Neural progenitor cell (in vitro differentiated cells): ENCODE measurements at regions not wholly inside any gene's neighbourhood (a gene's known extent, or its start where the extent isn't known, plus 50 kb on each side); places are given as distances from the start of the nearest gene placed in this dataset.

Source experiments
- DNase-seq: peaks from one replicate; pipeline ENCODE4 v3.0.0-alpha.2; 2016; ENCODE audit warnings: low spot score
- H2AFZ ChIP-seq: fragments of 200-600 bp; sonication (generic); replicated peaks from 2 replicates; pipeline ENCODE4 v1.6.1; 2016; ENCODE audit warnings: antibody characterized with exemption
- H3F3A ChIP-seq: fragments of 200-600 bp; sonication (generic); 2 replicates; pipeline ENCODE4 v1.6.1; 2016; ENCODE audit warnings: antibody characterized with exemption, low read depth
- H3K27ac ChIP-seq: fragments of 200-600 bp; sonication (generic); 2 replicates; pipeline ENCODE4 v1.5.1; 2016; ENCODE audit warnings: mild to moderate bottlenecking
- H3K27me3 ChIP-seq: fragments of 200-600 bp; sonication (generic); 2 replicates; pipeline ENCODE4 v1.6.1; 2016; ENCODE audit warnings: mild to moderate bottlenecking, moderate library complexity
- H3K36me3 ChIP-seq: fragments of 200-600 bp; sonication (generic); 2 replicates; pipeline ENCODE4 v1.5.1; 2016
- H3K4me1 ChIP-seq: fragments of 200-600 bp; sonication (generic); 2 replicates; pipeline ENCODE4 v1.6.1; 2016; ENCODE audit warnings: mixed run types
- H3K4me2 ChIP-seq: fragments of 200-600 bp; sonication (generic); 2 replicates; pipeline ENCODE4 v1.6.1; 2016
- H3K4me3 ChIP-seq: fragments of 200-600 bp; sonication (generic); 2 replicates; pipeline ENCODE4 v1.5.1; 2016
- H3K79me2 ChIP-seq: fragments of 200-600 bp; sonication (generic); 2 replicates; pipeline ENCODE4 v1.6.1; 2016; ENCODE audit warnings: low read depth
- H3K9ac ChIP-seq: fragments of 200-600 bp; sonication (generic); 2 replicates; pipeline ENCODE4 v1.6.1; 2016
- H3K9me3 ChIP-seq: fragments of 200-600 bp; sonication (generic); 2 replicates; pipeline ENCODE4 v1.5.1; 2016; ENCODE audit warnings: low read depth
- H4K20me1 ChIP-seq: fragments of 200-600 bp; sonication (generic); 2 replicates; pipeline ENCODE4 v1.6.1; 2016; ENCODE audit warnings: low read depth
- H3K27ac Mint-ChIP-seq: 3 replicates; pipeline ENCODE4 v1.8.0; 2021; ENCODE audit warnings: mixed read lengths
- H3K27me3 Mint-ChIP-seq: 2 replicates; pipeline ENCODE4 v1.8.0; 2022; ENCODE audit warnings: low read depth, mild to moderate bottlenecking, inconsistent platforms, moderate library complexity, mixed read lengths; ENCODE audit not compliant: insufficient read depth
- H3K36me3 Mint-ChIP-seq: 3 replicates; pipeline ENCODE4 v1.8.0; 2021; ENCODE audit warnings: mixed read lengths
- H3K4me1 Mint-ChIP-seq: 3 replicates; pipeline ENCODE4 v1.8.0; 2021; ENCODE audit warnings: mixed read lengths
- H3K4me3 Mint-ChIP-seq: 3 replicates; pipeline ENCODE4 v1.8.0; 2021; ENCODE audit warnings: mild to moderate bottlenecking, moderate library complexity, mixed read lengths
- H3K9me3 Mint-ChIP-seq: 3 replicates; pipeline ENCODE4 v1.8.0; 2020; ENCODE audit warnings: mixed read lengths
- EZH2 ChIP-seq: fragments of 200-600 bp; sonication (generic); IDR thresholded peaks from 2 replicates; pipeline ENCODE4 v1.6.1; 2017; ENCODE audit warnings: antibody characterized with exemption, mild to moderate bottlenecking, moderate library complexity
- EZH2phosphoT487 ChIP-seq: fragments of 200-600 bp; sonication (generic); IDR thresholded peaks from 2 replicates; pipeline ENCODE4 v1.6.1; 2017; ENCODE audit warnings: antibody characterized with exemption
- TF ChIP-seq, protein P1 (sequence below): fragments of 200-600 bp; sonication (generic); IDR thresholded peaks from 2 replicates; pipeline ENCODE4 v1.5.1; 2017; ENCODE audit warnings: antibody characterized with exemption, mild to moderate bottlenecking

DNA sequence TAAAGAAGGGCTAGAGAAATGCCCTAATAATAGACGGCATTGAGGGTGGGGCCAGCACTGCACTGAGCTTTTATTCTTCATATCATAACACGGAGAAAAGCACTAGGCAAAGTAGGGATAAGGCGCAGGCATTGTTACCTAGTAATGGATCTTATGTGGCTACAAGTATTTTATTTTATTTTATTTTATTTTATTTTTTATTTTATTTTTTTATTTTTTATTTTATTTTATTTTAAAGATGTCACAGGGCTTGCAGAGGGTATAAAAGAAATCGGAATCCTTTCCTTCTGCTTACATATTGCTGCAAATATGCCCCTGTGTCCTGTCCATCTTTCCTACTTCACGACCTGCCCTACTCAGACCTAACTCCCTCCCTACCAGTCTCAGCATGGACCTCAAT, 452.0 kb upstream of the KIRREL3 start:
- Histone ChIP-seq H3K4me1 (peaks cover 9% of the 10 kb centered on the region), H2AFZ (no peak overlapping the region), H3K27me3 (no peaks in the 10 kb centered on the region), H3K36me3 (no peaks in the 10 kb centered on the region), H3K9ac (no peak overlapping the region), H3K4me2 (no peak overlapping the region), H3K27ac (no peak overlapping the region), H3K79me2 (no peaks in the 10 kb centered on the region), H3F3A (no peaks in the 10 kb centered on the region), H4K20me1 (no peaks in the 10 kb centered on the region), H3K4me3 (no peak overlapping the region), H3K9me3 (no peaks in the 10 kb centered on the region)
- Mint-ChIP-seq H3K9me3 (no peaks in the 10 kb centered on the region), H3K4me3 (no peak overlapping the region), H3K4me1 (peaks cover 7% of the 10 kb centered on the region), H3K27ac (no peak overlapping the region), H3K36me3 (no peaks in the 10 kb centered on the region), H3K27me3 (peaks cover 6% of the 10 kb centered on the region)
- no peak for DNase-seq
- TF ChIP-seq, protein P1, sequence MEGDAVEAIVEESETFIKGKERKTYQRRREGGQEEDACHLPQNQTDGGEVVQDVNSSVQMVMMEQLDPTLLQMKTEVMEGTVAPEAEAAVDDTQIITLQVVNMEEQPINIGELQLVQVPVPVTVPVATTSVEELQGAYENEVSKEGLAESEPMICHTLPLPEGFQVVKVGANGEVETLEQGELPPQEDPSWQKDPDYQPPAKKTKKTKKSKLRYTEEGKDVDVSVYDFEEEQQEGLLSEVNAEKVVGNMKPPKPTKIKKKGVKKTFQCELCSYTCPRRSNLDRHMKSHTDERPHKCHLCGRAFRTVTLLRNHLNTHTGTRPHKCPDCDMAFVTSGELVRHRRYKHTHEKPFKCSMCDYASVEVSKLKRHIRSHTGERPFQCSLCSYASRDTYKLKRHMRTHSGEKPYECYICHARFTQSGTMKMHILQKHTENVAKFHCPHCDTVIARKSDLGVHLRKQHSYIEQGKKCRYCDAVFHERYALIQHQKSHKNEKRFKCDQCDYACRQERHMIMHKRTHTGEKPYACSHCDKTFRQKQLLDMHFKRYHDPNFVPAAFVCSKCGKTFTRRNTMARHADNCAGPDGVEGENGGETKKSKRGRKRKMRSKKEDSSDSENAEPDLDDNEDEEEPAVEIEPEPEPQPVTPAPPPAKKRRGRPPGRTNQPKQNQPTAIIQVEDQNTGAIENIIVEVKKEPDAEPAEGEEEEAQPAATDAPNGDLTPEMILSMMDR, result no peak
- no peak for TF ChIP-seq EZH2phosphoT487
- no peak for TF ChIP-seq EZH2

DNA sequence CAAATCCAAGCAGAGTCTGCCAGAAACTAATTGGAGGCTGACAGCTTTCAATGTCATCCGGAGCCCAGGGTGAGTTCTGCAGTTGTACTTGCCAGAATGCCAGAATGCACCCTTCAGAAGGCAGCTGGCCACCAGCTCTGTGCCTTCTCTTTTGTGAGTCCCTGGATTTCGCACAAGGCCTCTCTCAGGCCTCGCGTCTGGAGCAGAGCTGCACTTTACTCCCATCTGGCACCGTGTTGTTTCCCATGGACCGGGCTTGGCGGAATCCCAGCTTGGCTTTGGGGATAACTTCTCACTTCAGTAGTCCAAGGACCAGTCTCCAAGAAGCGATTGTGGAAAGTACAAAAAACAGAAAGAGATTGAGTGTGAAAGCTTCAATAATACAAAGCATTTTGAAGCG, 451.3 kb upstream of the KIRREL3 start:
- Histone ChIP-seq H4K20me1 (no peaks in the 10 kb centered on the region), H3K4me2 (no peak overlapping the region), H2AFZ (no peak overlapping the region), H3K27me3 (no peaks in the 10 kb centered on the region), H3K9me3 (no peaks in the 10 kb centered on the region), H3K4me3 (no peak overlapping the region), H3K9ac (no peak overlapping the region), H3K79me2 (no peaks in the 10 kb centered on the region), H3K36me3 (no peaks in the 10 kb centered on the region), H3K4me1 (peaks cover 12% of the 10 kb centered on the region), H3K27ac (no peak overlapping the region), H3F3A (no peaks in the 10 kb centered on the region)
- no peak for DNase-seq
- peaks cover 6% of the 10 kb centered on the region for H3K27me3 Mint-ChIP-seq
- H3K9me3 Mint-ChIP-seq, result no peaks in the 10 kb centered on the region
- TF ChIP-seq, protein P1, result no peak
- no peak for TF ChIP-seq EZH2
- TF ChIP-seq EZH2phosphoT487, result no peak
- no peaks in the 10 kb centered on the region for H3K36me3 Mint-ChIP-seq
- H3K27ac Mint-ChIP-seq, result no peak overlapping the region
- H3K4me1 Mint-ChIP-seq, result peaks cover 12% of the 10 kb centered on the region
- H3K4me3 Mint-ChIP-seq, result no peak overlapping the region

DNA sequence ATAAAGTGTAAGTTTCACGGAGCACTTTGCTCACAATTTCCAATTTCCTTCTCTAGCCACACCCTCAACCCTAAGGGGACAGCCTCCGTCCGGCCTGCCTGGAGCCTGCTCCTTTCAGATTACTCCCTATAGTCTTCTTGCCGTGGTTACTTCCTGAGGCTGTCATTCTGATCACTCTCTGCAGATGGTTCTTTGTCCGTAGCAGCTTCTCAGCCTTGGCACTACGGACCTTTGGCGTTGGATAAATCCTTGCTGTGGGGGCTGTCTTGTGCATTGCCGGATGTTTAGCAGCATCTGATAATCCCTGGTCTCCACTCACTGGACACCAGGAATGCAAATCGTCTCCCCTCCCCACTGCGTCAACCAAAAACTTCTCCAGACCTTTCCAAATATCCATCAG, 447.5 kb upstream of the KIRREL3 start:
- no peaks in the 10 kb centered on the region for H4K20me1 ChIP-seq
- H3K4me1 Mint-ChIP-seq, result peaks cover 24% of the 10 kb centered on the region
- H3K27me3 Mint-ChIP-seq, result peaks cover 6% of the 10 kb centered on the region
- no peak overlapping the region for H3K4me2 ChIP-seq
- H3K9ac ChIP-seq, result no peak overlapping the region
- DNase-seq, result no peak
- H3K27ac Mint-ChIP-seq, result peak overlapping the region; percentile 20
- no peaks in the 10 kb centered on the region for H3K9me3 Mint-ChIP-seq
- no peaks in the 10 kb centered on the region for H3K79me2 ChIP-seq
- H2AFZ ChIP-seq, result no peak overlapping the region
- H3F3A ChIP-seq, result no peaks in the 10 kb centered on the region
- H3K36me3 Mint-ChIP-seq, result no peaks in the 10 kb centered on the region
- H3K27me3 ChIP-seq, result no peaks in the 10 kb centered on the region
- H3K27ac ChIP-seq, result no peak overlapping the region
- no peaks in the 10 kb centered on the region for H3K36me3 ChIP-seq
- H3K4me3 ChIP-seq, result no peak overlapping the region
- H3K4me3 Mint-ChIP-seq, result no peak overlapping the region
- H3K9me3 ChIP-seq, result no peaks in the 10 kb centered on the region
- peaks cover 21% of the 10 kb centered on the region for H3K4me1 ChIP-seq
- TF ChIP-seq, protein P1, result no peak
- TF ChIP-seq EZH2, result no peak
- TF ChIP-seq EZH2phosphoT487, result no peak
